Neuron (in vitro differentiated cells): ENCODE measurements at regions not wholly inside any gene's neighbourhood (a gene's known extent, or its start where the extent isn't known, plus 50 kb on each side); places are given as distances from the start of the nearest gene placed in this dataset.

Experiments used
- H2AFZ ChIP-seq: one replicate; pipeline ENCODE4 v1.6.1; 2013; ENCODE audit warnings: low read depth, mild to moderate bottlenecking, inconsistent platforms, low read length, moderate library complexity
- H3K27me3 ChIP-seq: one replicate; pipeline ENCODE4 v1.6.1; 2013; ENCODE audit warnings: low read length; ENCODE audit not compliant: insufficient read depth
- H3K36me3 ChIP-seq: one replicate; pipeline ENCODE4 v1.6.1; 2013; ENCODE audit warnings: low read length; ENCODE audit not compliant: insufficient read depth
- H3K4me1 ChIP-seq: one replicate; pipeline ENCODE4 v1.6.1; 2013; ENCODE audit warnings: low read length; ENCODE audit not compliant: insufficient read depth
- H3K4me3 ChIP-seq: 2 replicates; pipeline ENCODE4 v1.5.1; 2013; ENCODE audit warnings: mild to moderate bottlenecking, low read length, moderate library complexity
- H3K9me3 ChIP-seq: one replicate; pipeline ENCODE4 v1.6.1; 2013; ENCODE audit warnings: low read length

DNA sequence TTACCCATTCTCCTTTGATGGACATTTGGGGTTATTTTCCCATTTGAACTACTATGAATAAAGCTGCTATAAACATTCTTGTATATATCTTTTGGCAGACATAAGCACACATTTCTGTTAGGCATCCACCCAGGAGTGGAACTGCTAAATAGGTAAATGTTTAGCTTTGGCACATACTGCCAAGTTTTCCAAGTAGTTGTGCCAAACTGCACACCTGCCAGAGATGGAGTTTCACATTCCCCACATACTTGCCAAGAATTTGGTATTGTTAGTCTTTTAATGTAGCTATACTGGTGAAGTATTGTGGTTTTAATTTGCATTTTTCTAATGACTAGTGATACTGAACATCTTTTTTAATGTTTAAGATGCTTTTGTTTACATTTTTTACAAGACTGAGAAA is 201.0 kb downstream of the GXYLT1 start:
- H3K27me3 ChIP-seq, result no peaks in the 10 kb centered on the region
- peaks cover 5% of the 10 kb centered on the region for H3K9me3 ChIP-seq
- no peaks in the 10 kb centered on the region for H3K36me3 ChIP-seq
- no peak overlapping the region for H3K4me3 ChIP-seq
- H2AFZ ChIP-seq, result no peak overlapping the region
- no peaks in the 10 kb centered on the region for H3K4me1 ChIP-seq

GRCh38 chr12:41942354-41942753 is 202.3 kb downstream of the GXYLT1 start:
- H3K9me3 ChIP-seq, result peaks cover 5% of the 10 kb centered on the region
- no peak overlapping the region for H3K4me3 ChIP-seq

GRCh38 chr12:41941079-41941478 is 203.6 kb downstream of the GXYLT1 start:
- peaks cover 2% of the 10 kb centered on the region for H3K27me3 ChIP-seq
- H3K4me1 ChIP-seq, result no peaks in the 10 kb centered on the region
- peaks cover 3% of the 10 kb centered on the region for H3K9me3 ChIP-seq
- H3K36me3 ChIP-seq, result no peaks in the 10 kb centered on the region
- no peak overlapping the region for H2AFZ ChIP-seq
- H3K4me3 ChIP-seq, result no peak overlapping the region

More at GRCh38 chr12:41942354-41942753, 202.3 kb downstream of the GXYLT1 start:
- no peak overlapping the region for H2AFZ ChIP-seq
- no peaks in the 10 kb centered on the region for H3K4me1 ChIP-seq
- no peaks in the 10 kb centered on the region for H3K27me3 ChIP-seq
- H3K36me3 ChIP-seq, result no peaks in the 10 kb centered on the region

GRCh38 chr12:41940571-41940970 is 204.1 kb downstream of the GXYLT1 start:
- Histone ChIP-seq H2AFZ (no peak overlapping the region), H3K4me1 (no peaks in the 10 kb centered on the region), H3K36me3 (no peaks in the 10 kb centered on the region), H3K4me3 (no peak overlapping the region), H3K9me3 (no peaks in the 10 kb centered on the region), H3K27me3 (peaks cover 2% of the 10 kb centered on the region)

GRCh38 chr12:41936333-41936732 is 208.3 kb downstream of the GXYLT1 start:
- Histone ChIP-seq H3K4me3 (no peak overlapping the region), H3K9me3 (no peaks in the 10 kb centered on the region), H2AFZ (no peak overlapping the region), H3K36me3 (no peaks in the 10 kb centered on the region), H3K27me3 (peaks cover 2% of the 10 kb centered on the region), H3K4me1 (peaks cover 5% of the 10 kb centered on the region)

DNA sequence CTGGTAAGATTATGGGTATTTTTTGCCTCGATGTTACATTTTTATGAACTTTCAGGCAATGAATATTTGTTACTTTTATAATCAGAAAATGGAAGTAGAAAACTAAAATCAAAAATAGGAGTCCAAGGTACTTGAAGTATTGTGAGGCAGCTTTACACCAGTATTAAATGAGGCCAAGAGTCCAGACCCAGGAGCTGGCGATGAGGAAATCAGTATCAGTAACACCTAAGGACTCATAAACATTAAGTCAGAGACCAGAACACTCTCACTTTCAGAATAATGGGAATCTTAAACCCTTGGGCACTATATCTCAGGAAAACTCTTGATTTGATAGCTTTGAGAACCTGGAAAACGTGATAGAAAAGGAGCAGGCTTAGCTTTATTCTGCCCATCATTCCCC is 208.8 kb downstream of the GXYLT1 start:
- Histone ChIP-seq H3K4me1 (peaks cover 5% of the 10 kb centered on the region), H3K27me3 (peaks cover 2% of the 10 kb centered on the region), H3K9me3 (no peaks in the 10 kb centered on the region), H2AFZ (no peak overlapping the region), H3K36me3 (no peaks in the 10 kb centered on the region), H3K4me3 (no peak overlapping the region)

DNA sequence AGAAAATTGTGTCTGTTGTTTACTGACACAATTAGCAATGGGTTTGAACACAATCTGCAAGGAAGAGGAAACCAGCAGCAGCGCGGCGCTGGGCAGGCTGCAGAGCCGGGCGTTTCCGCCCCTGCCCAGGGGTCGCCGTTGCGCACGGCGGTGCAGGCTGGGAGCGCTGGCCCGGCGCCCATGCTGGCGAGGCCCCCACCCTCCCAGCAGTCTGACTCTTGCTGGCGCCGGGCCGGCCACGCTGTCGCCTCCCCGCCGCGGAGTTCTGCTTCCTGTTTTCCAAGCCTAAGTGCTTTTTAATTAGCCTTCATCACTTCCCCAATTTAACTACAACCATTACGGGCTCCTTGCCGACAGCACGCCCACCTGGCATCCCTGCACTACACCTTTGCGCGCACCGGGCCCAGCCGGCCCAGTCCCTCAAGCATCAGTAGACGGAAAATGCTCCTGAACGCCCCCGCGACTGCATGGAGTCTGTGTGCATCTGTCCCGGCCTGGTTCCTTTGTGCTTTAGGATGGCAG is 212.1 kb downstream of the GXYLT1 start:
- H3K4me3 ChIP-seq, result no peak overlapping the region
- no peaks in the 10 kb centered on the region for H3K36me3 ChIP-seq
- H3K9me3 ChIP-seq, result no peaks in the 10 kb centered on the region
- H3K27me3 ChIP-seq, result peaks cover 2% of the 10 kb centered on the region
- H3K4me1 ChIP-seq, result peaks cover 5% of the 10 kb centered on the region
- no peak overlapping the region for H2AFZ ChIP-seq

GRCh38 chr12:41930866-41931437 is 213.7 kb downstream of the GXYLT1 start:
- H3K9me3 ChIP-seq, result no peaks in the 10 kb centered on the region
- H3K4me1 ChIP-seq, result peaks cover 5% of the 10 kb centered on the region
- no peaks in the 10 kb centered on the region for H3K27me3 ChIP-seq
- no peak overlapping the region for H3K4me3 ChIP-seq
- no peaks in the 10 kb centered on the region for H3K36me3 ChIP-seq
- no peak overlapping the region for H2AFZ ChIP-seq

GRCh38 chr12:41924111-41924510 is 220.6 kb downstream of the GXYLT1 start:
- H3K27me3 ChIP-seq, result no peaks in the 10 kb centered on the region
- H2AFZ ChIP-seq, result no peak overlapping the region
- H3K9me3 ChIP-seq, result no peaks in the 10 kb centered on the region
- no peak overlapping the region for H3K4me3 ChIP-seq
- H3K4me1 ChIP-seq, result peaks cover 16% of the 10 kb centered on the region
- no peaks in the 10 kb centered on the region for H3K36me3 ChIP-seq

GRCh38 chr12:41923351-41923750 is 221.3 kb downstream of the GXYLT1 start:
- Histone ChIP-seq H3K27me3 (no peaks in the 10 kb centered on the region), H2AFZ (no peak overlapping the region), H3K4me1 (peaks cover 22% of the 10 kb centered on the region), H3K4me3 (no peak overlapping the region), H3K9me3 (no peaks in the 10 kb centered on the region), H3K36me3 (no peaks in the 10 kb centered on the region)

DNA sequence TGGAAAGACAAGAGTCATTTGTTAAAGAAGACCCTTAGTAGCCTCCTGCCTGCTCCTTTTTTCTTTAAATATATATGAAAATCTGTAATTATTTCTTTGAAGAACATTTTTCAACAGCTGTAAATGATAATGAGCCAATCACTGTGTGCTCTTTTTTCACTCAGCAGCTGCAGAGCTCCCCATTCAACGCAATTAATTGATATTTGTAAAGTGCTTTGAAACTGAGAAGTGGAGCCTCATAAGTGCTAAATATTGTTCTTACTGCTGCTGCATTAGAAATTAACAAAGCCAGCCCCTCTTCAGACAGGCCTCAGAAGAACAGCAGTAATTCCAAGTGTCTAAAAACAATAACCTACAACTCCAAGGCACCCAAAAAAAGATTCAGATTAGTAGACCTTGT is 224.3 kb downstream of the GXYLT1 start:
- H3K4me3 ChIP-seq, result peak overlapping the region; percentile 26

GRCh38 chr12:41919526-41920261 is 225.0 kb downstream of the GXYLT1 start:
- Histone ChIP-seq H3K4me3 (peak overlapping the region; percentile 26), H3K4me1 (peaks cover 30% of the 10 kb centered on the region), H3K27me3 (no peaks in the 10 kb centered on the region), H3K36me3 (no peaks in the 10 kb centered on the region), H2AFZ (peak overlapping the region; percentile 88), H3K9me3 (no peaks in the 10 kb centered on the region)

More for the DNA sequence above, 224.3 kb downstream of the GXYLT1 start:
- H2AFZ ChIP-seq, result peak overlapping the region; percentile 88
- H3K27me3 ChIP-seq, result no peaks in the 10 kb centered on the region
- no peaks in the 10 kb centered on the region for H3K9me3 ChIP-seq
- no peaks in the 10 kb centered on the region for H3K36me3 ChIP-seq
- peaks cover 30% of the 10 kb centered on the region for H3K4me1 ChIP-seq

- H3K4me1 ChIP-seq, result peaks cover 30% of the 10 kb centered on the region
- H3K9me3 ChIP-seq, result no peaks in the 10 kb centered on the region
- H3K36me3 ChIP-seq, result no peaks in the 10 kb centered on the region
- H3K4me3 ChIP-seq, result no peak overlapping the region
- H3K27me3 ChIP-seq, result no peaks in the 10 kb centered on the region
- no peak overlapping the region for H2AFZ ChIP-seq
These were observed 225.6 kb downstream of the GXYLT1 start for GRCh38 chr12:41919048-41919447.
